GM12878 (cell line): ENCODE measurements at regions not wholly inside any gene's neighbourhood (a gene's known extent, or its start where the extent isn't known, plus 50 kb on each side); places are given as distances from the start of the nearest gene placed in this dataset.

Experiments
- NFIC ChIP-seq: IDR thresholded peaks from 2 replicates; pipeline ENCODE4 v1.6.1; 2012; ENCODE audit warnings: low read depth, mild to moderate bottlenecking, inconsistent platforms, low read length, moderate library complexity
- POLR2A ChIP-seq: IDR thresholded peaks from 2 replicates; pipeline ENCODE4 v1.6.1; 2011; ENCODE audit warnings: low read depth, mild to moderate bottlenecking, low read length
- RELA ChIP-seq: fragments of 450-650 bp; IDR thresholded peaks from 2 replicates; pipeline ENCODE4 v1.8.0; 2014; ENCODE audit warnings: borderline replicate concordance; ENCODE audit not compliant: partially characterized antibody
- SRF ChIP-seq, 2 experiments: IDR thresholded peaks; 2 replicates each; pipeline ENCODE4 v1.6.1; 2011; ENCODE audit warnings: low read depth in 2 of 2, low read length in 2 of 2, mild to moderate bottlenecking in 1 of 2, moderate library complexity in 1 of 2
- TF ChIP-seq, protein P1 (sequence below): fragments of 450-650 bp; IDR thresholded peaks from 2 replicates; pipeline ENCODE4 v1.6.1; 2017; ENCODE audit warnings: mild to moderate bottlenecking, moderate library complexity
- TF ChIP-seq, protein P2 (sequence below): IDR thresholded peaks from 2 replicates; pipeline ENCODE4 v1.6.1; 2011; ENCODE audit warnings: low read depth, mild to moderate bottlenecking, low read length, moderate library complexity, borderline replicate concordance; ENCODE audit errors: extremely low read depth
- TF ChIP-seq, protein P3 (sequence below): IDR thresholded peaks from 2 replicates; pipeline ENCODE4 v1.6.1; 2011; ENCODE audit warnings: mild to moderate bottlenecking, low read depth, low read length, moderate library complexity; ENCODE audit not compliant: insufficient replicate concordance

DNA sequence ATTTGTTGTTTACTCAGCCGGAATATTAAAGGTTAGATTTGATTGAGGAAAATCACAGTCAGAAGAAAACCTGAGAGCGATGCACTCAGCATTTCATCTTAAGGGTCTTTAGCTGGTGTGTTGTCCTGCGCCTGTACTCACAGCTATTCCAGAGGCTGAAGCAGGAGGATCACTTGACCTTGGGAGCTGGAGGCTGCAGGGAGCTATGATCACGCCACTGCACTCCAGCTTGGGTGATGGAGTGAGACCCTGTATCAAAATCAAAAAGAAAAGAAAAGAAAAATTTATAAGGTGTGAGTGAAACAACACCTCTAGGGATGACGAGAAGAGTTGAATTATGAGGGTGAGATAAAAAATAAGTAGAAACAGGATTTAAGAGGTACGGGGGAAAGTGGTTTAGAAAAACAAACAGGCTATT, 165.0 kb downstream of the TRIM27 start:
- TF ChIP-seq NFIC (no peak), RELA (no peak), POLR2A (no peak), SRF (IDR thresholded peaks at IDR 0.05; ENCODE audit: low read depth in 2 of 2, low read length in 2 of 2) (no peak)
- TF ChIP-seq, protein P1, sequence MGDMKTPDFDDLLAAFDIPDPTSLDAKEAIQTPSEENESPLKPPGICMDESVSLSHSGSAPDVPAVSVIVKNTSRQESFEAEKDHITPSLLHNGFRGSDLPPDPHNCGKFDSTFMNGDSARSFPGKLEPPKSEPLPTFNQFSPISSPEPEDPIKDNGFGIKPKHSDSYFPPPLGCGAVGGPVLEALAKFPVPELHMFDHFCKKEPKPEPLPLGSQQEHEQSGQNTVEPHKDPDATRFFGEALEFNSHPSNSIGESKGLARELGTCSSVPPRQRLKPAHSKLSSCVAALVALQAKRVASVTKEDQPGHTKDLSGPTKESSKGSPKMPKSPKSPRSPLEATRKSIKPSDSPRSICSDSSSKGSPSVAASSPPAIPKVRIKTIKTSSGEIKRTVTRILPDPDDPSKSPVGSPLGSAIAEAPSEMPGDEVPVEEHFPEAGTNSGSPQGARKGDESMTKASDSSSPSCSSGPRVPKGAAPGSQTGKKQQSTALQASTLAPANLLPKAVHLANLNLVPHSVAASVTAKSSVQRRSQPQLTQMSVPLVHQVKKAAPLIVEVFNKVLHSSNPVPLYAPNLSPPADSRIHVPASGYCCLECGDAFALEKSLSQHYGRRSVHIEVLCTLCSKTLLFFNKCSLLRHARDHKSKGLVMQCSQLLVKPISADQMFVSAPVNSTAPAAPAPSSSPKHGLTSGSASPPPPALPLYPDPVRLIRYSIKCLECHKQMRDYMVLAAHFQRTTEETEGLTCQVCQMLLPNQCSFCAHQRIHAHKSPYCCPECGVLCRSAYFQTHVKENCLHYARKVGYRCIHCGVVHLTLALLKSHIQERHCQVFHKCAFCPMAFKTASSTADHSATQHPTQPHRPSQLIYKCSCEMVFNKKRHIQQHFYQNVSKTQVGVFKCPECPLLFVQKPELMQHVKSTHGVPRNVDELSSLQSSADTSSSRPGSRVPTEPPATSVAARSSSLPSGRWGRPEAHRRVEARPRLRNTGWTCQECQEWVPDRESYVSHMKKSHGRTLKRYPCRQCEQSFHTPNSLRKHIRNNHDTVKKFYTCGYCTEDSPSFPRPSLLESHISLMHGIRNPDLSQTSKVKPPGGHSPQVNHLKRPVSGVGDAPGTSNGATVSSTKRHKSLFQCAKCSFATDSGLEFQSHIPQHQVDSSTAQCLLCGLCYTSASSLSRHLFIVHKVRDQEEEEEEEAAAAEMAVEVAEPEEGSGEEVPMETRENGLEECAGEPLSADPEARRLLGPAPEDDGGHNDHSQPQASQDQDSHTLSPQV = no peak
- TF ChIP-seq, protein P2, sequence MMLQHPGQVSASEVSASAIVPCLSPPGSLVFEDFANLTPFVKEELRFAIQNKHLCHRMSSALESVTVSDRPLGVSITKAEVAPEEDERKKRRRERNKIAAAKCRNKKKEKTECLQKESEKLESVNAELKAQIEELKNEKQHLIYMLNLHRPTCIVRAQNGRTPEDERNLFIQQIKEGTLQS = no peak
- TF ChIP-seq, protein P3, sequence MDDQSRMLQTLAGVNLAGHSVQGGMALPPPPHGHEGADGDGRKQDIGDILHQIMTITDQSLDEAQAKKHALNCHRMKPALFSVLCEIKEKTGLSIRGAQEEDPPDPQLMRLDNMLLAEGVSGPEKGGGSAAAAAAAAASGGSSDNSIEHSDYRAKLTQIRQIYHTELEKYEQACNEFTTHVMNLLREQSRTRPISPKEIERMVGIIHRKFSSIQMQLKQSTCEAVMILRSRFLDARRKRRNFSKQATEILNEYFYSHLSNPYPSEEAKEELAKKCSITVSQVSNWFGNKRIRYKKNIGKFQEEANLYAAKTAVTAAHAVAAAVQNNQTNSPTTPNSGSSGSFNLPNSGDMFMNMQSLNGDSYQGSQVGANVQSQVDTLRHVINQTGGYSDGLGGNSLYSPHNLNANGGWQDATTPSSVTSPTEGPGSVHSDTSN = no peak
